ENCODE measurements at regions not wholly inside any gene's neighbourhood (a gene's known extent, or its start where the extent isn't known, plus 50 kb on each side); places are given as distances from the start of the nearest gene placed in this dataset.
"Not testable (repeated sequence)": the region's sequence is repeated elsewhere in the genome, so short reads cannot be mapped to it uniquely, and the experiment has no call there.

DNA sequence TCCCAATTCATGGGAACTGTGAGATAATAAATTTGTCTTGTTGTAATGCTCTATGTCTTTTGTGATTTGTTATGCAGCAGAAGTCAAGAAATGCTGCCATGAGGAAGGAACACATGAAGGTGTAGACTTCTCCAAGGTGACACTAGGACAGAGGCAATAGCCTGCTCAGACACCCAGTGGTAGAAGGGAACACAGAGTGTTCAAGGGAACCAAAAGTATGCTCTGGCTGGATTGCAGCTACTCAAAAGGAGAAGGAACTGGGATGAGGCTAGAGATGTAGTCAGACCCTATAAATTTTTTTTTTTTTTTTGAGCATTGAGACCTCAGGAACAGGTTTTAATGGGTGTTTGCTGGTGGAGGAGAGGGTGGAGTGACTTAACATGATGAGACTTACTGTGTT, 232.5 kb downstream of the PARP8 start:
- DNase-seq (ENCODE audit: low read depth in 2 of 2) = no peak

GRCh38 chr5:50900952-50901510, 234.6 kb downstream of the PARP8 start:
- no peak for DNase-seq (ENCODE audit: low read depth in 2 of 2)

DNA sequence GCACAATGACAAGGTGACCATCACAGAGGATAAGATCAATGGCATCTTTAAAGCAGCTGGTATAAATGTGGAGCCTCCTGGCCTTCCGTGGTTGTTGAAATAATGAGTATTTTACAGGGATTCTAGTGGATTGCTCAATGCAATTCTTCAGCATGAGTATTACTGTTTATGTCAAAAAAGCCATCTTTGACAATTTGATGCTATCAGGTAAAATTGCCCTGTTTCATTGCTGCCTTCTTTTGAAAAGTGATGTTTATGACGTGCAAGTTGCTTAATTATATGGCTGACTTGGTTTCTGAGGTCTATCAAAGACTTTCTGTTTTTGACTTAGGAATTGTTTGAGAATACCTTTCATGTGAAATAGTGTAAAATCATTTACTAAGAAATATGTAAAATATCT, 237.2 kb downstream of the PARP8 start:
- DNase-seq (ENCODE audit: low read depth in 2 of 2) = no peak

- DNase-seq (ENCODE audit: low read depth in 2 of 2) = no peak
These were observed 239.6 kb downstream of the PARP8 start for GRCh38 chr5:50905996-50906570.

DNA sequence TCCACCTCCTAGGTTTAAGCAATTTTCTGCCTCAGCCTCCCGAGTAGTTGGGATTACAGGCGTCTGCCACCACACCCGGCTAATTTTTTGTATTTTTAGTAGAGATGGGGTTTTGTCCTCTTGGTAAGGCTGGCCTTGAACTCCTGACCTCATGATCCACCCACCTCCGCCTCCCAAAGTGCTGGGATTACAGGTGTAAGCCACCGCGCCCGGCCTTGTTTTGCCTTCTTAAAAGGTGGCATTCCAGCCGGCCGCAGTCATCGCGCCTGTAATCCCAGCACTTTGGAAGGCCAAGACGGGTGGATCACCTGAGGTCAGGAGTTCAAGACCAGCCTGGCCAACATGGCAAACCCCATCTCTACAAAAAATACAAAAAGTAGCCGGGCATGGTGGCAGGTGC, 253.7 kb downstream of the PARP8 start:
- not testable (repeated sequence) for DNase-seq (ENCODE audit: low read depth in 2 of 2)

DNA sequence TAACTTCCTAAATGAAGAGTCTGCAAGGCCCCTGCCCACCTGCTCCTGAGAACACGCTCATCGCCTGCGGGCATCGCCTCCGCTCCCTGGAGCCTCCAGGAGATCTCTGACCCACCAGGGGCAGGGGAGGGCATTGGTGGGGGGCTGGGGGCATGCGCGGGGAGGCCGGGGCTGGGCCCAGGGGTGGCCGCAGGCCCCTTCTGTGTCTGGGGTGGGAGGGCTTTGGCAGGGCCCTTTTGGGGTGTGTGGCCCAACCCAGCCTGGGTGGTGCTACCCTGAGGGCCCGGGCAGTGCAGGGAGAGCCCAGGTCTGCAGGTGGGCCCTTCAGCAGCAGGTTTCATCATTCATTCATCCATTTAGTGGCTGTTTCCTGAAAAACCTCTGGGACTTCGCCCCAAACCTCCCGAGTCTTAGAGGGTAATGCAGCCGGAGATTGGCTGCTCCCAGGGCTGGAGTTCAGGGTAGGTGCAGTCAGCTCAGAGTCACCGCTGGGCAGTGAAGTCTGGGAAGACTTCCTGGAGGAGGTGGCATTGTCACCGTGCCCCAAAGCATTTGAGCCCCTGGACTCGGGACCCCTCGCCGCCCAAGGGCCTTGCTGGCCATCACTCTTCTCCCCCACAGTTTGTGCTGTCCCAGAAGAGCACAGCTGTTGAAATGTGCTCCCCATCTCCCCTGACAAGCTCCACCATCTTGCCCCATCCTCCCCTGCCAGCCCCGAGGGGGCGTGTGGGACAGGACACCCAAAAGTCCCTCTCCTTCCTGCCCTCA, 255.1 kb downstream of the PARP8 start:
- DNase-seq (ENCODE audit: low read depth in 2 of 2) = no peak

GRCh38 chr5:50922134-50922941, 255.9 kb downstream of the PARP8 start:
- not testable (repeated sequence) for DNase-seq (ENCODE audit: low read depth in 2 of 2)

- peak; percentile 22 to 53 for DNase-seq (ENCODE audit: low read depth in 2 of 2)
These were observed 256.7 kb downstream of the PARP8 start for GRCh38 chr5:50922942-50923767.

DNA sequence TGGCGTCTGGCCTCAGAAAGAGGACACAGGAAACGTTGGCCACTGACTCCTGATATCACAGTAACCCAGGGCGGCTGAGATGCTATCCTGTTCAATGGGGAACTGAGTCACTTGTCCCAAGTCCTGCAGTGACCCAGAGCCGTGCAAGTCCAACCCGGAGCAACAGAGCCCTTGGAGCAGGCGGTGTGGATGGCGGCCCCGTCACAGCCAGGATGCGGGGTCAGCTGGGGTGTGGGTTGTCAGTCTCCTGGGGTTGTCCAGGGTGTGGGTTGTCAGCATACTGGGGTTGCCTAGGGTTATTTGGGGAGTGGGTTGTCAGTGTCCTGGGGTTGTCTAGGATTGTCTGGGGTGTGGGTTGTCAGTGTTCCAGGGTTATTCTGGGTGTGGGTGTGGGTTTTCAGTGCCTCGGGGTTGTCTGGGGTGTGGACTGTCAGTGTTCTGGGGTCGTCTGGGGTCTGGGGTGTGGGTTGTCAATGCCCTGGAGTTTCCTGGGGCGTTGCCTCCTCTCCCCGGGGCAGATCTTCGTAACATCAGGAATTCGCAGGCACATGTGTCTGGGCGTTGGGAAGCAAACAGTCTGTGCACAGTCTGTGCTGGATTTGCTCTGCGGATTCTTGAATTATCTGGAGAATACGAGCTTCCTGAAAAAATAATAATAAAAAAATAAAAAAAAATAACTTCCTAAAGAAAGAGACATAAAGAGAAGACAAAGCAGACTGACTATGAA, 257.5 kb downstream of the PARP8 start:
- DNase-seq (ENCODE audit: low read depth in 2 of 2) = no peak

DNA sequence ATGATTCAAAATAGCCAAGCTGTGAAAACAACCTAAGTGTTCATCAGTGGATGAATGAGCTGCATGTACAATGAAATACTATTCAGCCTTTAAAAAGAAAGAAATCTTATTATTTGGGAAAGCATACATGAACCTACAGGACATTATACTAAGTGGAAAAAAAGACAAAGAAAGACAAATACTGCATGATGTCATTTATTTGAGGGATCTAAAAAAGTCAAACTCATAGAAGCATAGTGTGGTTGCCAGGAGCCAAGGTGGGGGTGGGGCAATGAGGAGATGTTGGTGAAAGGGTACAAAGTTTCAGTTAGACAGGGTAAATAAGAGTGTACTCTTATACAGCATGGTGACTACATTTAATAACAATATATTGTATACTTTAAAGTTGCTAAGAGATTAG, 261.5 kb downstream of the PARP8 start:
- no peak for DNase-seq (ENCODE audit: low read depth in 2 of 2)

DNA sequence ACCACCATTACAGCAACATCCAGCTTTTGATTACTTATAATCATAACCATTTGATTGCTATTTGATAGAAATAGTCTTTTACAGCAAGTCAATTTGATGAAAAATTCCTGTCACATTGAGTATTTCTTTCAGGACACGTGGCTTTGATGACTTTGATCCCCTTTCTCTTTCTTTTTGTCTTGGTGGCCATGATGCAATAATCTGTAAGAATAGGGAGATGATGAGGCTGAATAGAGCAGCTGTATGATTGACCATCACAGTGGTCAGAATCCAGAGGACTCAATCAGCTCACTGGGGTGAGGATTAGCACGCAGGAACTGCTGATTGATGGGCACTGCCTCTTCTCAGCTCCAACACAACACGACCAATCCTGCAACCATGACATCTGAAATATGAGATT, 262.7 kb downstream of the PARP8 start:
- no peak for DNase-seq (ENCODE audit: low read depth in 2 of 2)

- DNase-seq (ENCODE audit: low read depth in 2 of 2) = no peak
These were observed 267.9 kb downstream of the PARP8 start for GRCh38 chr5:50934343-50934742.

- no peak for DNase-seq (ENCODE audit: low read depth in 2 of 2)
These were observed 278.7 kb downstream of the PARP8 start for GRCh38 chr5:50945139-50945538.

DNA sequence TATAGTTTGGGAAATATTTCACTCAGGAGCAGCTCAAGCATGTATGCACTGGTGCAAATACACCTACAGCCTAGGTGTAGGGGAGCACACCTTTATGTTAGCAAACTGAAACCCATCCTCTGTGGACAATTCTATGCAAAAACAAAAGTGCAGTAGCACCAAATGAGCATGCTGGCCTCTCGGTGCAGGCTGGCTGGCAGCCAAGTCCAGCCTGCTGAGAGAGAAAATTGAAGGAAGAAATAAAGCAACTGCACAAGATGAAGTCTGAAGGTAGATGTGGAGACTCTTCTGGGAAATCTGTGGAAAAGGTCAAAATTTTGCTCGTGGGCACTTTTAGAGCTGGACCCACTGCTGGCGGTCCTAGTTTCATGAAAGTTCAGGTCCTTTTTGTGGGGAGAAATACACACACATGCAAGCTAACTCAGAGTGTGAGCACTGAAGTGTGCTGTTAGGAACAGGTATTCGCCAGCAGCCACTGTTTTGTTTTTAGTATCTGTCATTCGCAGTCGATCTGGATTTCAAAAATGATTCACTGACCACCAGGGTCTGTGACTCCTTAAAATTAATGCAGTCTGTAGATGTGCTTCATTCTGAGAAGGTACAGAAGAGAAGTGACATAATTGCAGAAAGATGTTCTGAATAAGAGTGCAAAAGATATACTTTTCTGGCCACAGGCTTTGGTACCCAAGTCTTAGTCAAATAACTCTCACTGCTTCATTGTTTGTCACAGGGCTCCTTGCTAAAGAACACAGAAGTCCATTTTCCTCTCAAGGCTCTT, 281.7 kb downstream of the PARP8 start:
- DNase-seq (ENCODE audit: low read depth in 2 of 2) = no peak

- DNase-seq (ENCODE audit: low read depth in 2 of 2) = no peak
These were observed 286.9 kb downstream of the PARP8 start for GRCh38 chr5:50953290-50953689.

- DNase-seq (ENCODE audit: low read depth in 2 of 2) = peak; percentile 25 to 54
These were observed 292.5 kb downstream of the PARP8 start for GRCh38 chr5:50958852-50959457.

- DNase-seq (ENCODE audit: low read depth in 2 of 2) = peak; percentile 9 to 38
These were observed 296.8 kb downstream of the PARP8 start for GRCh38 chr5:50962934-50963872.
